Liver (tissue), 8 donors: ENCODE measurements at regions not wholly inside any gene's neighbourhood (a gene's known extent, or its start where the extent isn't known, plus 50 kb on each side); places are given as distances from the start of the nearest gene placed in this dataset.

Experiments used
- DNase-seq: peaks from one replicate; pipeline ENCODE4 v3.0.0-alpha.2; 2017; ENCODE audit warnings: low spot score
- H3K27ac ChIP-seq, 2 donors: one replicate each; pipeline ENCODE4 v1.7.0; 2013; ENCODE audit warnings: inconsistent platforms in 2 of 2, low read length in 2 of 2, control low read depth in 1 of 2, low read depth in 1 of 2, mild to moderate bottlenecking in 1 of 2
- H3K27me3 ChIP-seq, 4 donors: one replicate each; pipeline versions ENCODE4 v1.6.1 to v1.7.0; 2013; ENCODE audit warnings: low read length in 3 of 4, inconsistent platforms in 1 of 4, mild to moderate bottlenecking in 1 of 4, moderate library complexity in 1 of 4; ENCODE audit not compliant: control insufficient read depth in 4 of 4, insufficient read depth in 4 of 4
- H3K36me3 ChIP-seq, 4 donors: one replicate each; pipeline versions ENCODE4 v1.6.1 to v1.7.0; 2013; ENCODE audit warnings: low read length in 3 of 4, mild to moderate bottlenecking in 3 of 4, low read depth in 1 of 4, moderate library complexity in 1 of 4; ENCODE audit not compliant: control insufficient read depth in 4 of 4, insufficient read depth in 3 of 4
- H3K4me1 ChIP-seq, 4 donors: one replicate each; pipeline versions ENCODE4 v1.6.1 to v1.7.0; 2013; ENCODE audit warnings: low read length in 3 of 4, mild to moderate bottlenecking in 3 of 4, moderate library complexity in 1 of 4; ENCODE audit not compliant: control insufficient read depth in 4 of 4, insufficient read depth in 4 of 4
- H3K4me3 ChIP-seq, 3 donors: one replicate each; pipeline versions ENCODE4 v1.6.1 to v1.7.0; 2013; ENCODE audit warnings: low read length in 3 of 3, control low read depth in 1 of 3, low read depth in 1 of 3, mild to moderate bottlenecking in 1 of 3
- H3K9ac ChIP-seq, 2 donors: one replicate each; pipeline ENCODE4 v1.7.0; 2013; ENCODE audit warnings: low read length in 2 of 2, mild to moderate bottlenecking in 2 of 2, moderate library complexity in 2 of 2, control low read depth in 1 of 2, low read depth in 1 of 2
- H3K9me3 ChIP-seq, 4 donors: one replicate each; pipeline versions ENCODE4 v1.6.1 to v1.7.0; 2013; ENCODE audit warnings: low read length in 3 of 4; ENCODE audit not compliant: control insufficient read depth in 4 of 4
- CTCF ChIP-seq: fragments of 150-350 bp; IDR thresholded peaks from 2 replicates; pipeline ENCODE4 v1.5.1; 2017; ENCODE audit warnings: improper control_type of control experiment, low read depth, low read length; ENCODE audit not compliant: missing input control
- EGR1 ChIP-seq, 2 donors: IDR thresholded peaks; 2 replicates each; pipeline ENCODE4 v1.6.1; 2016 to 2018; ENCODE audit warnings: antibody characterized with exemption in 2 of 2, low read depth in 2 of 2
- FOXA1 ChIP-seq: IDR thresholded peaks from 2 replicates; pipeline ENCODE4 v1.6.1; 2016; ENCODE audit warnings: antibody characterized with exemption
- FOXA2 ChIP-seq: IDR thresholded peaks from 2 replicates; pipeline ENCODE4 v1.6.1; 2016; ENCODE audit warnings: antibody characterized with exemption
- HNF4A ChIP-seq, 2 donors: conservative IDR thresholded peaks; 2 replicates each; pipeline ENCODE4 v1.6.1; 2016; ENCODE audit warnings: antibody characterized with exemption in 2 of 2, mild to moderate bottlenecking in 2 of 2
- HNF4G ChIP-seq: IDR thresholded peaks from 2 replicates; pipeline ENCODE4 v1.6.1; 2016; ENCODE audit warnings: antibody characterized with exemption
- JUND ChIP-seq, 2 donors: IDR thresholded peaks; 2 replicates each; pipeline ENCODE4 v1.6.1; 2016; ENCODE audit warnings: antibody characterized with exemption in 2 of 2
- MAX ChIP-seq: IDR thresholded peaks from 2 replicates; pipeline ENCODE4 v1.6.1; 2016; ENCODE audit warnings: antibody characterized with exemption
- NR2F2 ChIP-seq: IDR thresholded peaks from 2 replicates; pipeline ENCODE4 v1.6.1; 2016; ENCODE audit warnings: antibody characterized with exemption
- RAD21 ChIP-seq, 2 donors: IDR thresholded peaks; 2 replicates each; pipeline ENCODE4 v1.6.1; 2016; ENCODE audit warnings: antibody characterized with exemption in 2 of 2, mild to moderate bottlenecking in 2 of 2
- REST ChIP-seq: IDR thresholded peaks from 2 replicates; pipeline ENCODE4 v1.6.1; 2016; ENCODE audit warnings: antibody characterized with exemption, mild to moderate bottlenecking
- RXRA ChIP-seq, 2 donors: IDR thresholded peaks; 2 replicates each; pipeline ENCODE4 v1.6.1; 2017 to 2018; ENCODE audit warnings: antibody characterized with exemption in 2 of 2, mild to moderate bottlenecking in 1 of 2
- SP1 ChIP-seq: IDR thresholded peaks from 2 replicates; pipeline ENCODE4 v1.6.1; 2018; ENCODE audit warnings: antibody characterized with exemption, mild to moderate bottlenecking
- TAF1 ChIP-seq: conservative IDR thresholded peaks from 2 replicates; pipeline ENCODE4 v1.6.1; 2016; ENCODE audit warnings: antibody characterized with exemption, mild to moderate bottlenecking
- WGBS: extraction: QIAGEN DNeasy Blood & Tissue Kit; methylation state at CpG from one replicate; pipeline ENCODE4 v1.1.7; 2013; 5-methylcytosine and 5-hydroxymethylcytosine counted together
- donor health status: healthy.
- donor health status: healthy.
- donor health status: healthy.
- donor health status: healthy.
- donor health status: healthy.

- 86% methylated on average over 10 of the region's 10 CpGs for WGBS
These were observed 69.0 kb upstream of the LARS2 start for GRCh38 chr3:45319231-45319995.

GRCh38 chr3:45319996-45320305, 68.4 kb upstream of the LARS2 start:
- no peaks in the 10 kb centered on the region for H3K4me1 ChIP-seq

More at GRCh38 chr3:45319231-45319995, 69.0 kb upstream of the LARS2 start:
- Histone ChIP-seq H3K9me3 (peaks cover 0 to 1% (median 0%) of the 10 kb centered on the region in 4 donors), H3K9ac (no peak overlapping the region), H3K27ac (no peak overlapping the region), H3K4me3 (no peak overlapping the region), H3K4me1 (no peaks in the 10 kb centered on the region), H3K36me3 (no peaks in the 10 kb centered on the region), H3K27me3 (no peaks in the 10 kb centered on the region)
- TF ChIP-seq JUND (IDR thresholded peaks at IDR 0.05) (no peak), FOXA2 (no peak), HNF4G (no peak), RAD21 (IDR thresholded peaks at IDR 0.05) (no peak), RXRA (IDR thresholded peaks at IDR 0.05) (no peak), REST (no peak), HNF4A (conservative IDR thresholded peaks at IDR 0.05) (no peak), FOXA1 (no peak), NR2F2 (no peak), EGR1 (IDR thresholded peaks at IDR 0.05; ENCODE audit: low read depth in 2 of 2) (no peak), TAF1 (no peak), CTCF (no peak), MAX (no peak), SP1 (no peak)
- no peak for DNase-seq

More at GRCh38 chr3:45319996-45320305, 68.4 kb upstream of the LARS2 start:
- no peaks in the 10 kb centered on the region for H3K36me3 ChIP-seq
- no peaks in the 10 kb centered on the region for H3K27me3 ChIP-seq
- no peak for TF ChIP-seq TAF1
- no peak for TF ChIP-seq FOXA1
- no peak for TF ChIP-seq HNF4G
- no peak overlapping the region for H3K4me3 ChIP-seq
- peaks cover 0 to 1% (median 0%) of the 10 kb centered on the region in 4 donors for H3K9me3 ChIP-seq
- H3K27ac ChIP-seq = no peak overlapping the region
- 86% methylated on average over 3 of the region's 3 CpGs for WGBS
- H3K9ac ChIP-seq = no peak overlapping the region
- DNase-seq = no peak
